ENCODE measurements at regions not wholly inside any gene's neighbourhood (a gene's known extent, or its start where the extent isn't known, plus 50 kb on each side); places are given as distances from the start of the nearest gene placed in this dataset.

DNA sequence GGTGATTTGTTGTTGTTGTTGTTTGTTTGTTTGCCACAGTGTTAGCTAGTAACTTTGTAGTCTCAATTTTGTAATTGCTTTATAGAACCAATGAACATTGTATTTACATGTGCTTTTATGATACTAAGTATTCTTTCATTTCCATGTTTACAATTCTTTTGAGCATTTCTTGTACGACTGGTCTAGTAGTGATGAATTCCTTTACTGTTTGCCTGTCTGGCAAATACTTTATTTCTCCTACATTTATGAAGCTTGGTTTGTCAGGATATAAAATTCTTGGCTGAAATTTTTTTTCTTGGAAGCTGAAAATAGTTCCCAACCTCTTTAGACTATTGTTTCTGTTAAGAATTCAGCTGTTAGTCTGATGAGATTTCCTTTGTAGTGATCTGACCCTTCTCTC is 55.6 kb upstream of the SNCAIP start:
- H3K27me3 ChIP-seq (ENCODE audit: low read length): no peaks in the 10 kb centered on the region
- no peaks in the 10 kb centered on the region for H3K79me2 ChIP-seq (ENCODE audit: low read length)
- no peak overlapping the region for H3K4me2 ChIP-seq (ENCODE audit: low read length)
- ATAC-seq: no peak
- H2AFZ ChIP-seq (ENCODE audit: low read length): no peak overlapping the region
- H3K27ac ChIP-seq (ENCODE audit: low read length): no peak overlapping the region
- H3F3A ChIP-seq (ENCODE audit: low read length, unreplicated experiment): no peaks in the 10 kb centered on the region
- ChIA-PET POLR2A (ENCODE audit: unreplicated experiment) (no interaction called here), CTCF (no interaction called here)
- no peaks in the 10 kb centered on the region for H4K20me1 ChIP-seq (ENCODE audit: low read length)
- no peaks in the 10 kb centered on the region for H3K4me1 ChIP-seq (ENCODE audit: insufficient read depth, low read length)
- H3K9me2 ChIP-seq (replicated peaks; ENCODE audit: low read length): no peaks in the 10 kb centered on the region
- DNase-seq: no peak
- H3K9me3 ChIP-seq (ENCODE audit: low read length): no peaks in the 10 kb centered on the region
- TF ChIP-seq EZH2 (IDR thresholded peaks at IDR 0.05; ENCODE audit: low read length, unreplicated experiment) (no peak), EZH2phosphoT487 (IDR thresholded peaks at IDR 0.05; ENCODE audit: borderline replicate concordance, low read length) (no peak)
- TF ChIP-seq, protein P1, sequence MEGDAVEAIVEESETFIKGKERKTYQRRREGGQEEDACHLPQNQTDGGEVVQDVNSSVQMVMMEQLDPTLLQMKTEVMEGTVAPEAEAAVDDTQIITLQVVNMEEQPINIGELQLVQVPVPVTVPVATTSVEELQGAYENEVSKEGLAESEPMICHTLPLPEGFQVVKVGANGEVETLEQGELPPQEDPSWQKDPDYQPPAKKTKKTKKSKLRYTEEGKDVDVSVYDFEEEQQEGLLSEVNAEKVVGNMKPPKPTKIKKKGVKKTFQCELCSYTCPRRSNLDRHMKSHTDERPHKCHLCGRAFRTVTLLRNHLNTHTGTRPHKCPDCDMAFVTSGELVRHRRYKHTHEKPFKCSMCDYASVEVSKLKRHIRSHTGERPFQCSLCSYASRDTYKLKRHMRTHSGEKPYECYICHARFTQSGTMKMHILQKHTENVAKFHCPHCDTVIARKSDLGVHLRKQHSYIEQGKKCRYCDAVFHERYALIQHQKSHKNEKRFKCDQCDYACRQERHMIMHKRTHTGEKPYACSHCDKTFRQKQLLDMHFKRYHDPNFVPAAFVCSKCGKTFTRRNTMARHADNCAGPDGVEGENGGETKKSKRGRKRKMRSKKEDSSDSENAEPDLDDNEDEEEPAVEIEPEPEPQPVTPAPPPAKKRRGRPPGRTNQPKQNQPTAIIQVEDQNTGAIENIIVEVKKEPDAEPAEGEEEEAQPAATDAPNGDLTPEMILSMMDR (conservative IDR thresholded peaks at IDR 0.05; ENCODE audit: low read depth, low read length): no peak
- H3K9ac ChIP-seq (ENCODE audit: low read length): no peak overlapping the region
- H3K36me3 ChIP-seq (ENCODE audit: low read depth, low read length): no peaks in the 10 kb centered on the region
- intact Hi-C loops (cut with micrococcal nuclease): no loop called here
- BruUV-seq (replicated peaks): no TSS peak
- no peak overlapping the region for H3K4me3 ChIP-seq (ENCODE audit: low read length)

DNA sequence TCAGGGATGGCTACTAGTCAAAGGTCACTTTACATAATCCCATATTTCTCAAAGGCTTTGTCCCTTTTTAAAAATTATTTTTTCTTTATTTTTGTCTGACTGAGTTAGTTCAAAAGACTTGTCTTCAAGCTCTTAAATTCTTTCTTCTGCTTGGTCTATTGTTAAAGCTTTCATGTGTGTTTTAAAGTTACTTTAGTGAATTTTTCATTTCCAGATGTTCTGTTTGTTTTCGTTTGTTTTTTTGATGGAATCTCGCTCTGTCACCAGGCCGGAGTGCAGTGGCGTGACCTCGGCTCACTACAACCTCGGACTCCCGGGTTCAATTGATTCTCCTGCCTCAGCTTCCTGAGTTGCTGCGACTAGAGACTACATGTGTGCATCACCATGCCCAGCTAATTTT is 55.0 kb upstream of the SNCAIP start:
- no peaks in the 10 kb centered on the region for H4K20me1 ChIP-seq (ENCODE audit: low read length)
- no peaks in the 10 kb centered on the region for H3K9me3 ChIP-seq (ENCODE audit: low read length)
- H3K4me3 ChIP-seq (ENCODE audit: low read length): no peak overlapping the region
- DNase-seq: no peak
- H2AFZ ChIP-seq (ENCODE audit: low read length): no peak overlapping the region
- H3K4me1 ChIP-seq (ENCODE audit: insufficient read depth, low read length): no peaks in the 10 kb centered on the region
- TF ChIP-seq EZH2 (IDR thresholded peaks at IDR 0.05; ENCODE audit: low read length, unreplicated experiment) (no peak), EZH2phosphoT487 (IDR thresholded peaks at IDR 0.05; ENCODE audit: borderline replicate concordance, low read length) (no peak)
- TF ChIP-seq, protein P1 (conservative IDR thresholded peaks at IDR 0.05; ENCODE audit: low read depth, low read length): no peak
- no peaks in the 10 kb centered on the region for H3K9me2 ChIP-seq (replicated peaks; ENCODE audit: low read length)
- ChIA-PET POLR2A (ENCODE audit: unreplicated experiment) (no interaction called here), CTCF (no interaction called here)
- H3K79me2 ChIP-seq (ENCODE audit: low read length): no peaks in the 10 kb centered on the region
- no peak for ATAC-seq
- H3K27me3 ChIP-seq (ENCODE audit: low read length): no peaks in the 10 kb centered on the region
- H3F3A ChIP-seq (ENCODE audit: low read length, unreplicated experiment): no peaks in the 10 kb centered on the region
- no peak overlapping the region for H3K4me2 ChIP-seq (ENCODE audit: low read length)
- no TSS peak for BruUV-seq (replicated peaks)
- intact Hi-C loops (cut with micrococcal nuclease): no loop called here
- no peak overlapping the region for H3K27ac ChIP-seq (ENCODE audit: low read length)
- H3K36me3 ChIP-seq (ENCODE audit: low read depth, low read length): no peaks in the 10 kb centered on the region
- H3K9ac ChIP-seq (ENCODE audit: low read length): no peak overlapping the region

DNA sequence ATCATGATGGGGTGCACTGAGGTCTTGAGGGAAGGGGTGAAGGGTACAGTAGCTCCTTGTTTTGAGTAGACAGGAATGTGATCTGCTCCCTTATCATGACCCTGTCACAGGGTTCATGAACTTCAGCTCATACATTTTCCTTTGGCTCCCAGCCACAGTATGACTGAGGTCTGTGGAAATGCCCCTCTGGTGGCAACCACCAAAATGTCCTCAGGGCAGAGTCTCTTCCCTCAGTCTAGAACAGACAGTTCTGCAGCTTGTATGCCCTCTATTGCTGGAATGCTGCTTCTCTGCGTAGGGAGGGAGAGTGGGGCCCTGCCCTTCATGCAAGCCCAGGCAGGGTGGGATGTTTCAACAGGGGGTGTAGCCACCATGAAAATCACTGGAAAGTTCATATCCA is 53.8 kb upstream of the SNCAIP start:
- ChIA-PET POLR2A (ENCODE audit: unreplicated experiment) (no interaction called here), CTCF (no interaction called here)
- no peaks in the 10 kb centered on the region for H3K9me3 ChIP-seq (ENCODE audit: low read length)
- intact Hi-C loops (cut with micrococcal nuclease): no loop called here
- TF ChIP-seq, protein P1 (conservative IDR thresholded peaks at IDR 0.05; ENCODE audit: low read depth, low read length): no peak
- TF ChIP-seq EZH2 (IDR thresholded peaks at IDR 0.05; ENCODE audit: low read length, unreplicated experiment): no peak
- TF ChIP-seq EZH2phosphoT487 (IDR thresholded peaks at IDR 0.05; ENCODE audit: borderline replicate concordance, low read length): no peak
- H3K79me2 ChIP-seq (ENCODE audit: low read length): no peaks in the 10 kb centered on the region
- no TSS peak for BruUV-seq (replicated peaks)
- no peaks in the 10 kb centered on the region for H3K36me3 ChIP-seq (ENCODE audit: low read depth, low read length)
- ATAC-seq (no peak), DNase-seq (no peak)
- no peak overlapping the region for H3K27ac ChIP-seq (ENCODE audit: low read length)
- H2AFZ ChIP-seq (ENCODE audit: low read length): no peak overlapping the region
- H3K9me2 ChIP-seq (replicated peaks; ENCODE audit: low read length): no peaks in the 10 kb centered on the region
- H3K4me1 ChIP-seq (ENCODE audit: insufficient read depth, low read length): no peaks in the 10 kb centered on the region
- no peak overlapping the region for H3K9ac ChIP-seq (ENCODE audit: low read length)
- no peaks in the 10 kb centered on the region for H4K20me1 ChIP-seq (ENCODE audit: low read length)
- H3K27me3 ChIP-seq (ENCODE audit: low read length): no peaks in the 10 kb centered on the region
- no peak overlapping the region for H3K4me3 ChIP-seq (ENCODE audit: low read length)
- no peak overlapping the region for H3K4me2 ChIP-seq (ENCODE audit: low read length)
- H3F3A ChIP-seq (ENCODE audit: low read length, unreplicated experiment): no peaks in the 10 kb centered on the region

All from PC-3 (cell line).